Body of pancreas (tissue), 4 donors: ENCODE measurements at regions not wholly inside any gene's neighbourhood (a gene's known extent, or its start where the extent isn't known, plus 50 kb on each side); places are given as distances from the start of the nearest gene placed in this dataset.

Source experiments
- ATAC-seq: fragments of 150-250 bp; one replicate; pipeline ENCODE4 v1.9.1; 2016
- DNase-seq, 4 donors: peaks; one replicate each; pipeline ENCODE4 v3.0.0-alpha.2; 2019
- H3K27ac ChIP-seq, 4 donors: fragments of 200-600 bp; sonication (generic); 1 replicate in 3 of 4; 2 replicates in 1 of 4; pipeline versions ENCODE4 v1.5.1 to v1.6.1; 2016 to 2019; ENCODE audit warnings: mild to moderate bottlenecking in 1 of 4, mixed read lengths in 1 of 4, moderate library complexity in 1 of 4
- H3K27me3 ChIP-seq, 2 donors: fragments of 200-600 bp; sonication (generic); one replicate each; pipeline ENCODE4 v1.6.0; 2016; ENCODE audit warnings: mild to moderate bottlenecking in 1 of 2
- H3K36me3 ChIP-seq, 2 donors: fragments of 200-600 bp; sonication (generic); replicated peaks in 1 of 2; 2 replicates each; pipeline ENCODE4 v1.5.1; 2016; ENCODE audit warnings: low read depth in 2 of 2; ENCODE audit not compliant: insufficient read depth in 1 of 2
- H3K4me1 ChIP-seq: fragments of 200-600 bp; sonication (generic); one replicate; pipeline ENCODE4 v1.6.0; 2016
- H3K4me3 ChIP-seq, 2 donors: fragments of 200-600 bp; sonication (generic); 1 replicate in 1 of 2; 2 replicates in 1 of 2; pipeline ENCODE4 v1.5.1; 2016 to 2019
- H3K9me3 ChIP-seq, 3 donors: fragments of 200-600 bp; sonication (generic); 1 replicate in 2 of 3; 2 replicates in 1 of 3; pipeline ENCODE4 v1.5.1; 2016
- CTCF ChIP-seq, 7 experiments: fragments of 450-650 bp in 4 of 7; fragments of 200-600 bp in 3 of 7; sonication (generic) in 3 of 7; IDR thresholded peaks; one replicate each; pipeline ENCODE4 v1.5.1; 2016 to 2019; ENCODE audit warnings: antibody characterized with exemption in 7 of 7
- POLR2A ChIP-seq, 3 donors: fragments of 450-650 bp; IDR thresholded peaks; one replicate each; pipeline ENCODE4 v1.6.1; 2016; ENCODE audit warnings: antibody characterized with exemption in 3 of 3, mild to moderate bottlenecking in 2 of 3
- WGBS, 2 donors: methylation state at CpG; one replicate each; pipeline ENCODE4 v1.1.5; 2017; 5-methylcytosine and 5-hydroxymethylcytosine counted together
- intact Hi-C: fragments of 100-400 bp; cut with DNase I; formaldehyde crosslinking; loops from one replicate; pipeline ENCODE4 v1.15.1; 2023

GRCh38 chr13:88675347-88675996 is 1004.3 kb downstream of the SLITRK5 start:
- WGBS, 2 donors: 65 to 69% methylated on average over 2 of the region's 2 CpGs
- intact Hi-C loops: no loop called here

GRCh38 chr13:88676016-88676415 is 1004.8 kb downstream of the SLITRK5 start:
- H3K27ac ChIP-seq: no peak overlapping the region
- intact Hi-C loops: no loop called here
- no peaks in the 10 kb centered on the region for H3K4me1 ChIP-seq
- H3K36me3 ChIP-seq: no peaks in the 10 kb centered on the region
- no peaks in the 10 kb centered on the region for H3K9me3 ChIP-seq
- no peak for DNase-seq
- no peak for ATAC-seq
- H3K4me3 ChIP-seq: no peak overlapping the region
- TF ChIP-seq CTCF (IDR thresholded peaks at IDR 0.05) (no peak), POLR2A (IDR thresholded peaks at IDR 0.05) (no peak)
- no peaks in the 10 kb centered on the region for H3K27me3 ChIP-seq

More at GRCh38 chr13:88675347-88675996, 1004.3 kb downstream of the SLITRK5 start:
- H3K4me1 ChIP-seq: no peaks in the 10 kb centered on the region
- H3K9me3 ChIP-seq: no peaks in the 10 kb centered on the region
- DNase-seq: no peak
- no peak overlapping the region for H3K27ac ChIP-seq
- no peaks in the 10 kb centered on the region for H3K36me3 ChIP-seq
- no peak for TF ChIP-seq POLR2A (IDR thresholded peaks at IDR 0.05)
- TF ChIP-seq CTCF (IDR thresholded peaks at IDR 0.05): no peak
- no peaks in the 10 kb centered on the region for H3K27me3 ChIP-seq
- H3K4me3 ChIP-seq: no peak overlapping the region
- ATAC-seq: no peak

- Histone ChIP-seq H3K27me3 (no peaks in the 10 kb centered on the region), H3K4me3 (no peak overlapping the region), H3K27ac (no peak overlapping the region), H3K4me1 (no peaks in the 10 kb centered on the region), H3K9me3 (no peaks in the 10 kb centered on the region), H3K36me3 (no peaks in the 10 kb centered on the region)
- intact Hi-C loops: no loop called here
- DNase-seq (no peak), ATAC-seq (no peak)
- TF ChIP-seq POLR2A (IDR thresholded peaks at IDR 0.05): no peak
- no peak for TF ChIP-seq CTCF (IDR thresholded peaks at IDR 0.05)
- 64 to 73% methylated on average over 2 of the region's 2 CpGs for WGBS, 2 donors
Measured at GRCh38 chr13:88685459-88685858, 1014.3 kb downstream of the SLITRK5 start.

- no peaks in the 10 kb centered on the region for H3K36me3 ChIP-seq
- no peaks in the 10 kb centered on the region for H3K27me3 ChIP-seq
- ATAC-seq (no peak), DNase-seq (no peak)
- TF ChIP-seq POLR2A (IDR thresholded peaks at IDR 0.05): no peak
- TF ChIP-seq CTCF (IDR thresholded peaks at IDR 0.05): no peak
- no peaks in the 10 kb centered on the region for H3K4me1 ChIP-seq
- no peak overlapping the region for H3K27ac ChIP-seq
- no peak overlapping the region for H3K4me3 ChIP-seq
- no peaks in the 10 kb centered on the region for H3K9me3 ChIP-seq
- intact Hi-C loops: no loop called here
Measured at GRCh38 chr13:88701551-88701950, 1030.4 kb downstream of the SLITRK5 start.

GRCh38 chr13:88704600-88705275 is 1033.6 kb downstream of the SLITRK5 start:
- no peak for ATAC-seq
- Histone ChIP-seq H3K4me1 (no peaks in the 10 kb centered on the region), H3K36me3 (no peaks in the 10 kb centered on the region), H3K4me3 (no peak overlapping the region), H3K9me3 (no peaks in the 10 kb centered on the region), H3K27ac (no peak overlapping the region), H3K27me3 (no peaks in the 10 kb centered on the region)
- intact Hi-C loops: no loop called here
- TF ChIP-seq CTCF (IDR thresholded peaks at IDR 0.05): no peak
- no peak for TF ChIP-seq POLR2A (IDR thresholded peaks at IDR 0.05)
- DNase-seq: no peak
- 22 to 31% methylated on average over 7 of the region's 7 CpGs for WGBS, 2 donors
